Gastrocnemius medialis (tissue), 4 donors: ENCODE measurements at regions not wholly inside any gene's neighbourhood (a gene's known extent, or its start where the extent isn't known, plus 50 kb on each side); places are given as distances from the start of the nearest gene placed in this dataset.

ENCODE experiments used
- CTCF ChIP-seq, 5 experiments: fragments of 450-650 bp in 3 of 5; fragments of 200-600 bp in 2 of 5; sonication (generic) in 2 of 5; IDR thresholded peaks in 4 of 5; conservative IDR thresholded peaks in 1 of 5; 1 replicate in 4 of 5; 2 replicates in 1 of 5; pipeline ENCODE4 v1.5.1; 2016 to 2019; ENCODE audit warnings: antibody characterized with exemption in 5 of 5, mild to moderate bottlenecking in 3 of 5, moderate library complexity in 3 of 5
- POLR2A ChIP-seq, 2 donors: fragments of 450-650 bp; IDR thresholded peaks; one replicate each; pipeline ENCODE4 v1.6.1; 2017; ENCODE audit warnings: antibody characterized with exemption in 2 of 2, mild to moderate bottlenecking in 2 of 2, moderate library complexity in 2 of 2

GRCh38 chr10:10796061-10796773 lies 221.5 kb upstream of the CELF2 start:
- TF ChIP-seq CTCF (IDR thresholded peaks at IDR 0.05 in 4 of 5, conservative IDR thresholded peaks at IDR 0.05 in 1 of 5) (no peak), POLR2A (IDR thresholded peaks at IDR 0.05) (no peak)
